Ovary (tissue), 7 donors: ENCODE measurements at regions not wholly inside any gene's neighbourhood (a gene's known extent, or its start where the extent isn't known, plus 50 kb on each side); places are given as distances from the start of the nearest gene placed in this dataset.
"Not testable (repeated sequence)": the region's sequence is repeated elsewhere in the genome, so short reads cannot be mapped to it uniquely, and the experiment has no call there.

Experiments
- DNase-seq, 5 donors: peaks; one replicate each; pipeline ENCODE4 v3.0.0-alpha.2; 2019 to 2020
- H3K27ac ChIP-seq, 2 donors: fragments of 200-600 bp; one replicate each; pipeline versions ENCODE4 v1.5.1 to v1.8.0; 2019 to 2022
- H3K27me3 ChIP-seq: fragments of 200-600 bp; one replicate; pipeline ENCODE4 v1.8.0; 2022
- H3K36me3 ChIP-seq: fragments of 200-600 bp; sonication (generic); one replicate; pipeline ENCODE4 v1.5.1; 2019
- H3K4me1 ChIP-seq: one replicate; pipeline ENCODE4 v1.8.1; 2013; ENCODE audit warnings: mild to moderate bottlenecking, moderate library complexity; ENCODE audit not compliant: insufficient read depth
- H3K4me3 ChIP-seq: fragments of 200-600 bp; sonication (generic); one replicate; pipeline ENCODE4 v1.5.1; 2017
- H3K9me3 ChIP-seq, 2 donors: fragments of 200-600 bp in 1 of 2; sonication (generic) in 1 of 2; one replicate each; pipeline versions ENCODE4 v1.5.1 to v1.8.1; 2013 to 2019; ENCODE audit warnings: mild to moderate bottlenecking in 1 of 2, moderate library complexity in 1 of 2
- CTCF ChIP-seq, 3 donors: fragments of 450-650 bp in 2 of 3; fragments of 200-600 bp in 1 of 3; IDR thresholded peaks; one replicate each; pipeline versions ENCODE4 v1.5.1 to v1.8.0; 2016 to 2022; ENCODE audit warnings: antibody characterized with exemption in 3 of 3, mild to moderate bottlenecking in 1 of 3
- EP300 ChIP-seq: sonication (generic); formaldehyde crosslinking; IDR thresholded peaks from one replicate; pipeline ENCODE4 v1.6.1; 2017; ENCODE audit warnings: antibody characterized with exemption
- POLR2A ChIP-seq: fragments of 450-650 bp; IDR thresholded peaks from one replicate; pipeline ENCODE4 v1.6.1; 2017; ENCODE audit warnings: antibody characterized with exemption, mild to moderate bottlenecking, moderate library complexity
- WGBS, 3 donors: extraction: QIAGEN DNeasy Blood & Tissue Kit in 1 of 3; methylation state at CpG; one replicate each; pipeline versions ENCODE4 v1.1.5 to v1.1.7; 2013 to 2017; 5-methylcytosine and 5-hydroxymethylcytosine counted together
- intact Hi-C, 4 donors: fragments of 100-400 bp; cut with DNase I; formaldehyde crosslinking; loops; one replicate each; pipeline versions ENCODE4 v1.11.0 to v1.15.1; 2022 to 2023
- donor health status: DM: no; HTN: no; CAD: no; lungs with moderate emphysema.
- donor health status: DM: no; HTN: no; CAD: no.
- donor health status: Bipolar disorder and iron deficiency.
- donor health status: DM: no; HTN: no; CAD: no.
- donor health status: DM: yes; HTN: yes; CAD: no.

GRCh38 chr4:97038146-97038516, 1105.1 kb downstream of the STPG2 start:
- H3K4me1 ChIP-seq = no peaks in the 10 kb centered on the region
- no peaks in the 10 kb centered on the region for H3K27me3 ChIP-seq
- H3K36me3 ChIP-seq = no peaks in the 10 kb centered on the region
- H3K27ac ChIP-seq = no peak overlapping the region
- no peaks in the 10 kb centered on the region for H3K9me3 ChIP-seq
- WGBS, 3 donors = 86 to 94% (median 91%) methylated on average over 9 of the region's 9 CpGs
- intact Hi-C loops = no loop called here
- DNase-seq = no peak
- no peak overlapping the region for H3K4me3 ChIP-seq
- TF ChIP-seq EP300 (no peak), POLR2A (no peak), CTCF (IDR thresholded peaks at IDR 0.05) (no peak)

GRCh38 chr4:97072666-97073065, 1070.6 kb downstream of the STPG2 start:
- WGBS, 3 donors = 78 to 86% (median 84%) methylated on average over 3 of the region's 3 CpGs
- no peak for DNase-seq
- intact Hi-C loops = no loop called here

GRCh38 chr4:97073194-97073593, 1070.1 kb downstream of the STPG2 start:
- intact Hi-C loops = no loop called here
- 83 to 87% (median 87%) methylated on average over 3 of the region's 3 CpGs for WGBS, 3 donors
- Histone ChIP-seq H3K4me3 (no peak overlapping the region), H3K9me3 (no peaks in the 10 kb centered on the region), H3K27ac (no peak overlapping the region), H3K4me1 (no peaks in the 10 kb centered on the region), H3K36me3 (no peaks in the 10 kb centered on the region), H3K27me3 (no peaks in the 10 kb centered on the region)
- no peak for TF ChIP-seq POLR2A
- no peak for TF ChIP-seq CTCF (IDR thresholded peaks at IDR 0.05)
- no peak for TF ChIP-seq EP300
- no peak for DNase-seq

More at GRCh38 chr4:97072666-97073065, 1070.6 kb downstream of the STPG2 start:
- H3K9me3 ChIP-seq = no peaks in the 10 kb centered on the region
- no peak overlapping the region for H3K4me3 ChIP-seq
- H3K27ac ChIP-seq = no peak overlapping the region
- no peaks in the 10 kb centered on the region for H3K36me3 ChIP-seq
- no peaks in the 10 kb centered on the region for H3K27me3 ChIP-seq
- TF ChIP-seq CTCF (IDR thresholded peaks at IDR 0.05) (no peak), EP300 (no peak), POLR2A (no peak)
- no peaks in the 10 kb centered on the region for H3K4me1 ChIP-seq

GRCh38 chr4:97074531-97074930, 1068.7 kb downstream of the STPG2 start:
- Histone ChIP-seq H3K27ac (no peak overlapping the region), H3K27me3 (no peaks in the 10 kb centered on the region), H3K36me3 (no peaks in the 10 kb centered on the region), H3K4me1 (no peaks in the 10 kb centered on the region), H3K4me3 (no peak overlapping the region), H3K9me3 (no peaks in the 10 kb centered on the region)
- intact Hi-C loops = no loop called here
- DNase-seq = no peak
- 92 to 94% (median 94%) methylated on average over 2 of the region's 2 CpGs for WGBS, 3 donors
- no peak for TF ChIP-seq EP300
- no peak for TF ChIP-seq POLR2A
- no peak for TF ChIP-seq CTCF (IDR thresholded peaks at IDR 0.05)

GRCh38 chr4:97081951-97082350, 1061.3 kb downstream of the STPG2 start:
- H3K27ac ChIP-seq = no peak overlapping the region
- intact Hi-C loops = no loop called here

GRCh38 chr4:97097036-97097435, 1046.2 kb downstream of the STPG2 start:
- H3K27ac ChIP-seq, H3K27me3 ChIP-seq, H3K36me3 ChIP-seq, H3K4me1 ChIP-seq, H3K9me3 ChIP-seq, DNase-seq, intact Hi-C loops, H3K4me3 ChIP-seq: not testable (repeated sequence)
- 22 to 47% (median 27%) methylated on average over 6 of the region's 6 CpGs for WGBS, 3 donors

More at GRCh38 chr4:97081951-97082350, 1061.3 kb downstream of the STPG2 start:
- DNase-seq = no peak
- Histone ChIP-seq H3K27me3 (no peaks in the 10 kb centered on the region), H3K4me3 (no peak overlapping the region), H3K4me1 (no peaks in the 10 kb centered on the region), H3K9me3 (no peaks in the 10 kb centered on the region), H3K36me3 (no peaks in the 10 kb centered on the region)
- TF ChIP-seq EP300 = no peak
- no peak for TF ChIP-seq POLR2A
- TF ChIP-seq CTCF (IDR thresholded peaks at IDR 0.05) = no peak

GRCh38 chr4:97101171-97101570, 1042.1 kb downstream of the STPG2 start:
- H3K36me3 ChIP-seq, H3K27me3 ChIP-seq, H3K4me3 ChIP-seq, H3K9me3 ChIP-seq, H3K4me1 ChIP-seq, intact Hi-C loops, DNase-seq, H3K27ac ChIP-seq: not testable (repeated sequence)
- WGBS, 3 donors = 88 to 94% (median 89%) methylated on average over 7 of the region's 7 CpGs
